MM.1S (cell line): ENCODE measurements at regions not wholly inside any gene's neighbourhood (a gene's known extent, or its start where the extent isn't known, plus 50 kb on each side); places are given as distances from the start of the nearest gene placed in this dataset.

ENCODE experiments used
- DNase-seq: peaks from one replicate; pipeline ENCODE4 v3.0.0-alpha.2; 2015
- H2AFZ ChIP-seq: fragments of 300-600 bp; sonication (generic); 2 replicates; pipeline ENCODE4 v1.6.0; 2016; ENCODE audit warnings: antibody characterized with exemption, low read length
- H3F3A ChIP-seq: fragments of 300-600 bp; sonication (generic); 2 replicates; pipeline ENCODE4 v1.6.1; 2016; ENCODE audit warnings: mild to moderate bottlenecking, antibody characterized with exemption, low read length, moderate library complexity, mixed read lengths; ENCODE audit not compliant: insufficient read depth
- H3K27ac ChIP-seq: fragments of 300-600 bp; sonication (generic); 2 replicates; pipeline ENCODE4 v1.5.1; 2016; ENCODE audit warnings: mild to moderate bottlenecking, low read length
- H3K27me3 ChIP-seq: fragments of 300-600 bp; sonication (generic); replicated peaks from 2 replicates; pipeline ENCODE4 v1.6.0; 2016; ENCODE audit warnings: low read length; ENCODE audit not compliant: insufficient read depth
- H3K36me3 ChIP-seq: fragments of 300-600 bp; sonication (generic); replicated peaks from 2 replicates; pipeline ENCODE4 v1.6.1; 2016; ENCODE audit warnings: mild to moderate bottlenecking, low read length, mixed read lengths; ENCODE audit not compliant: insufficient read depth
- H3K4me1 ChIP-seq: fragments of 300-600 bp; sonication (generic); 2 replicates; pipeline ENCODE4 v1.6.1; 2016; ENCODE audit warnings: low read length, mixed read lengths
- H3K4me2 ChIP-seq: fragments of 300-600 bp; sonication (generic); 2 replicates; pipeline ENCODE4 v1.6.0; 2016; ENCODE audit warnings: low read depth, low read length
- H3K4me3 ChIP-seq: fragments of 300-600 bp; sonication (generic); 2 replicates; pipeline ENCODE4 v1.5.1; 2016; ENCODE audit warnings: low read length, mixed read lengths
- H3K79me2 ChIP-seq: fragments of 300-600 bp; sonication (generic); 2 replicates; pipeline ENCODE4 v1.6.1; 2016; ENCODE audit warnings: mixed run types, low read length, mixed read lengths
- H3K9ac ChIP-seq: fragments of 300-600 bp; sonication (generic); 2 replicates; pipeline ENCODE4 v1.6.1; 2016; ENCODE audit warnings: low read length, mixed read lengths
- H3K9me2 ChIP-seq: fragments of 300-600 bp; sonication (generic); replicated peaks from 2 replicates; pipeline ENCODE4 v1.6.1; 2016; ENCODE audit warnings: mild to moderate bottlenecking, low read length, mixed read lengths; ENCODE audit not compliant: insufficient read depth
- H3K9me3 ChIP-seq: fragments of 300-600 bp; sonication (generic); replicated peaks from 2 replicates; pipeline ENCODE4 v1.6.1; 2016; ENCODE audit warnings: mild to moderate bottlenecking, low read length, mixed read lengths; ENCODE audit not compliant: insufficient read depth
- H4K20me1 ChIP-seq: fragments of 300-600 bp; sonication (generic); 2 replicates; pipeline ENCODE4 v1.6.1; 2016; ENCODE audit warnings: mild to moderate bottlenecking, low read length, moderate library complexity, mixed read lengths; ENCODE audit not compliant: insufficient read depth
- CTCF ChIP-seq: fragments of 300-600 bp; sonication (generic); IDR thresholded peaks from 2 replicates; pipeline ENCODE4 v1.5.1; 2016; ENCODE audit warnings: antibody characterized with exemption, low read length, mixed read lengths
- EZH2 ChIP-seq: fragments of 300-600 bp; sonication (generic); optimal IDR thresholded peaks from 2 replicates; pipeline ENCODE3; 2017; ENCODE audit warnings: low read depth, mild to moderate bottlenecking, antibody characterized with exemption, low read length, mixed read lengths
- EZH2phosphoT487 ChIP-seq: fragments of 300-600 bp; sonication (generic); IDR thresholded peaks from 2 replicates; pipeline ENCODE4 v1.6.1; 2018; ENCODE audit warnings: antibody characterized with exemption, low read length

- Histone ChIP-seq H3K9me3 (no peaks in the 10 kb centered on the region), H3K27ac (no peak overlapping the region), H3K4me3 (no peak overlapping the region), H3K27me3 (no peaks in the 10 kb centered on the region), H3K36me3 (no peaks in the 10 kb centered on the region), H3K79me2 (no peaks in the 10 kb centered on the region), H3K4me2 (no peak overlapping the region), H3K4me1 (no peaks in the 10 kb centered on the region), H4K20me1 (no peaks in the 10 kb centered on the region), H3F3A (no peaks in the 10 kb centered on the region), H2AFZ (no peak overlapping the region), H3K9ac (no peak overlapping the region), H3K9me2 (no peaks in the 10 kb centered on the region)
- no peak for DNase-seq
- TF ChIP-seq CTCF, result no peak
- no peak for TF ChIP-seq EZH2
- TF ChIP-seq EZH2phosphoT487, result no peak
Observed at GRCh38 chr17:12423337-12423736, 242.4 kb upstream of the MYOCD start.

GRCh38 chr17:12429116-12429515, 236.6 kb upstream of the MYOCD start:
- Histone ChIP-seq H3K27me3 (no peaks in the 10 kb centered on the region), H3K79me2 (no peaks in the 10 kb centered on the region), H3K36me3 (no peaks in the 10 kb centered on the region), H4K20me1 (no peaks in the 10 kb centered on the region), H3K9ac (no peak overlapping the region), H3K9me2 (no peaks in the 10 kb centered on the region), H3K4me1 (no peaks in the 10 kb centered on the region), H3K27ac (no peak overlapping the region), H3K4me2 (no peak overlapping the region), H2AFZ (no peak overlapping the region), H3K9me3 (no peaks in the 10 kb centered on the region), H3K4me3 (no peak overlapping the region), H3F3A (no peaks in the 10 kb centered on the region)
- TF ChIP-seq EZH2 (no peak), EZH2phosphoT487 (no peak), CTCF (no peak)
- no peak for DNase-seq

GRCh38 chr17:12431188-12431587, 234.5 kb upstream of the MYOCD start:
- Histone ChIP-seq H3F3A (no peaks in the 10 kb centered on the region), H4K20me1 (no peaks in the 10 kb centered on the region), H3K4me3 (no peak overlapping the region), H3K9ac (no peak overlapping the region), H3K36me3 (no peaks in the 10 kb centered on the region), H3K79me2 (no peaks in the 10 kb centered on the region), H3K27me3 (no peaks in the 10 kb centered on the region), H3K4me1 (no peaks in the 10 kb centered on the region), H3K27ac (no peak overlapping the region), H3K9me3 (no peaks in the 10 kb centered on the region), H3K9me2 (no peaks in the 10 kb centered on the region), H2AFZ (no peak overlapping the region), H3K4me2 (no peak overlapping the region)
- DNase-seq, result no peak
- TF ChIP-seq EZH2 (no peak), CTCF (no peak), EZH2phosphoT487 (no peak)

GRCh38 chr17:12438212-12438611, 227.5 kb upstream of the MYOCD start:
- Histone ChIP-seq H3K9ac (no peak overlapping the region), H2AFZ (no peak overlapping the region), H3K9me2 (no peaks in the 10 kb centered on the region), H3F3A (no peaks in the 10 kb centered on the region), H3K4me1 (no peaks in the 10 kb centered on the region), H3K27ac (no peak overlapping the region), H3K36me3 (no peaks in the 10 kb centered on the region), H3K9me3 (no peaks in the 10 kb centered on the region), H3K79me2 (no peaks in the 10 kb centered on the region), H3K27me3 (no peaks in the 10 kb centered on the region), H3K4me2 (no peak overlapping the region), H3K4me3 (no peak overlapping the region), H4K20me1 (no peaks in the 10 kb centered on the region)
- DNase-seq, result no peak
- TF ChIP-seq EZH2 (no peak), CTCF (no peak), EZH2phosphoT487 (no peak)
